ENCODE measurements at regions not wholly inside any gene's neighbourhood (a gene's known extent, or its start where the extent isn't known, plus 50 kb on each side); places are given as distances from the start of the nearest gene placed in this dataset.
"Not testable (repeated sequence)": the region's sequence is repeated elsewhere in the genome, so short reads cannot be mapped to it uniquely, and the experiment has no call there.

GRCh38 chr15:77893246-77893645 is 184.3 kb downstream of the TBC1D2B start:
- not testable (repeated sequence) for TF ChIP-seq POLR2A (IDR thresholded peaks at IDR 0.05); CTCF (IDR thresholded peaks at IDR 0.05 in 8 of 11, conservative IDR thresholded peaks at IDR 0.05 in 3 of 11)
